ENCODE measurements at regions not wholly inside any gene's neighbourhood (a gene's known extent, or its start where the extent isn't known, plus 50 kb on each side); places are given as distances from the start of the nearest gene placed in this dataset.

- TF ChIP-seq CREM (CRISPR knock-in tag; IDR thresholded peaks at IDR 0.05): no peak
- no peak for TF ChIP-seq EMX1 (CRISPR knock-in tag; IDR thresholded peaks at IDR 0.05)
- no peak for TF ChIP-seq CTCF (IDR thresholded peaks at IDR 0.05)
- no peak for TF ChIP-seq ATF3 (CRISPR knock-in tag; conservative IDR thresholded peaks at IDR 0.05)
- TF ChIP-seq RELA (CRISPR knock-in tag; IDR thresholded peaks at IDR 0.05; ENCODE audit: borderline replicate concordance): no peak
- TF ChIP-seq MAX (CRISPR knock-in tag; IDR thresholded peaks at IDR 0.05): no peak
- TF ChIP-seq E2F4 (CRISPR knock-in tag; IDR thresholded peaks at IDR 0.05; ENCODE audit: borderline replicate concordance, low read depth): no peak
- no peak for TF ChIP-seq ATF6 (CRISPR knock-in tag; IDR thresholded peaks at IDR 0.05)
- no peak for TF ChIP-seq FOXK1 (CRISPR knock-in tag; IDR thresholded peaks at IDR 0.05)
These were observed 618.8 kb downstream of the METTL4 start for GRCh38 chr18:1952486-1952885.

All from WTC11 (cell line).